ENCODE measurements at regions not wholly inside any gene's neighbourhood (a gene's known extent, or its start where the extent isn't known, plus 50 kb on each side); places are given as distances from the start of the nearest gene placed in this dataset.

DNA sequence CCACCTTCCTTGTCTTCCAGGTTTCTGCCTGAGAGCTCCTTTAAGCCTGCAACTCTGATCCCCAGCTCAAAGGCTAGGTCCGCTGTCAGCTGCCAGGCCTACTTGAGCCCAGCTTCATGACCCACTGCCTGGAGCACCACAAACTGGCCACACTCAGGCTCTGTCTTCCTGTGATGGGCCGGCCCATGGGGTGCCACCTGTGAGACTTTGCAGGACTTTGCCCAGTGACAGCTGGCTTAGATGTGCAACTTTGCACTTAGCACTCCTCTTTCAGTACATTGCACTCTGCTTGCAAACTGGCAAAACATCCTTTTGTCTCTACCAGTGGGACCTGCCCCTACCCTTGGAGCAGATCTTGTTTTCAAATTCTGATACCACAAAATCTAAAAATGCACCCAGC is 311.5 kb upstream of the PDE4D start (continued):
- TF ChIP-seq, protein P1, sequence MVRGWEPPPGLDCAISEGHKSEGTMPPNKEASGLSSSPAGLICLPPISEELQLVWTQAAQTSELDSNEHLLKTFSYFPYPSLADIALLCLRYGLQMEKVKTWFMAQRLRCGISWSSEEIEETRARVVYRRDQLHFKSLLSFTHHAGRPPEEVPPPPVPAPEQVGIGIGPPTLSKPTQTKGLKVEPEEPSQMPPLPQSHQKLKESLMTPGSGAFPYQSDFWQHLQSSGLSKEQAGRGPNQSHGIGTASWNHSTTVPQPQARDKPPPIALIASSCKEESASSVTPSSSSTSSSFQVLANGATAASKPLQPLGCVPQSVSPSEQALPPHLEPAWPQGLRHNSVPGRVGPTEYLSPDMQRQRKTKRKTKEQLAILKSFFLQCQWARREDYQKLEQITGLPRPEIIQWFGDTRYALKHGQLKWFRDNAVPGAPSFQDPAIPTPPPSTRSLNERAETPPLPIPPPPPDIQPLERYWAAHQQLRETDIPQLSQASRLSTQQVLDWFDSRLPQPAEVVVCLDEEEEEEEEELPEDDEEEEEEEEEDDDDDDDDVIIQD (CRISPR knock-in tag; IDR thresholded peaks at IDR 0.05; ENCODE audit: low read depth) = 0 out of 2 replicates have a peak, but pooled peaks have one; percentile 39
- TF ChIP-seq, protein P2, sequence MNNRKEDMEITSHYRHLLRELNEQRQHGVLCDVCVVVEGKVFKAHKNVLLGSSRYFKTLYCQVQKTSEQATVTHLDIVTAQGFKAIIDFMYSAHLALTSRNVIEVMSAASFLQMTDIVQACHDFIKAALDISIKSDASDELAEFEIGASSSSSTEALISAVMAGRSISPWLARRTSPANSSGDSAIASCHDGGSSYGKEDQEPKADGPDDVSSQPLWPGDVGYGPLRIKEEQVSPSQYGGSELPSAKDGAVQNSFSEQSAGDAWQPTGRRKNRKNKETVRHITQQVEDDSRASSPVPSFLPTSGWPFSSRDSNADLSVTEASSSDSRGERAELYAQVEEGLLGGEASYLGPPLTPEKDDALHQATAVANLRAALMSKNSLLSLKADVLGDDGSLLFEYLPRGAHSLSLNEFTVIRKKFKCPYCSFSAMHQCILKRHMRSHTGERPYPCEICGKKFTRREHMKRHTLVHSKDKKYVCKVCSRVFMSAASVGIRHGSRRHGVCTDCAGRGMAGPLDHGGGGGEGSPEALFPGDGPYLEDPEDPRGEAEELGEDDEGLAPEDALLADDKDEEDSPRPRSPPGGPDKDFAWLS (CRISPR knock-in tag; IDR thresholded peaks at IDR 0.05; ENCODE audit: borderline replicate concordance) = no peak
- TF ChIP-seq KMT2B (CRISPR knock-in tag; IDR thresholded peaks at IDR 0.05) (no peak), ATF7 (IDR thresholded peaks at IDR 0.05) (no peak), ATF7 (CRISPR knock-in tag; IDR thresholded peaks at IDR 0.05) (no peak), NFE2L2 (IDR thresholded peaks at IDR 0.05; ENCODE audit: low read length) (no peak), THYN1 (CRISPR knock-in tag; IDR thresholded peaks at IDR 0.05; ENCODE audit: borderline replicate concordance, low read depth) (no peak), SCMH1 (CRISPR knock-in tag; IDR thresholded peaks at IDR 0.05; ENCODE audit: borderline replicate concordance) (no peak), ZSCAN29 (CRISPR knock-in tag; conservative IDR thresholded peaks at IDR 0.05) (no peak), ZNF644 (CRISPR knock-in tag; IDR thresholded peaks at IDR 0.05; ENCODE audit: low read depth) (peak; percentile 52; the same call in 1 of the 2 replicates), PHF21A (CRISPR knock-in tag; IDR thresholded peaks at IDR 0.05) (peak; percentile 50; the same call in 1 of the 2 replicates), MAFF (IDR thresholded peaks at IDR 0.05; ENCODE audit: low read depth, low read length) (no peak), YEATS2 (CRISPR knock-in tag; IDR thresholded peaks at IDR 0.05; ENCODE audit: borderline replicate concordance) (no peak), GABPA (IDR thresholded peaks at IDR 0.05; ENCODE audit: low read depth, low read length) (no peak), GABPA (CRISPR knock-in tag; IDR thresholded peaks at IDR 0.05; ENCODE audit: low read depth) (no peak), KDM4B (CRISPR knock-in tag; IDR thresholded peaks at IDR 0.05) (no peak), ZNF652 (CRISPR knock-in tag; IDR thresholded peaks at IDR 0.05; ENCODE audit: borderline replicate concordance, low read depth) (no peak), ZNF207 (IDR thresholded peaks at IDR 0.05; ENCODE audit: borderline replicate concordance) (no peak), ATRX (CRISPR knock-in tag; IDR thresholded peaks at IDR 0.05; ENCODE audit: borderline replicate concordance) (no peak)
- TF ChIP-seq, protein P3, sequence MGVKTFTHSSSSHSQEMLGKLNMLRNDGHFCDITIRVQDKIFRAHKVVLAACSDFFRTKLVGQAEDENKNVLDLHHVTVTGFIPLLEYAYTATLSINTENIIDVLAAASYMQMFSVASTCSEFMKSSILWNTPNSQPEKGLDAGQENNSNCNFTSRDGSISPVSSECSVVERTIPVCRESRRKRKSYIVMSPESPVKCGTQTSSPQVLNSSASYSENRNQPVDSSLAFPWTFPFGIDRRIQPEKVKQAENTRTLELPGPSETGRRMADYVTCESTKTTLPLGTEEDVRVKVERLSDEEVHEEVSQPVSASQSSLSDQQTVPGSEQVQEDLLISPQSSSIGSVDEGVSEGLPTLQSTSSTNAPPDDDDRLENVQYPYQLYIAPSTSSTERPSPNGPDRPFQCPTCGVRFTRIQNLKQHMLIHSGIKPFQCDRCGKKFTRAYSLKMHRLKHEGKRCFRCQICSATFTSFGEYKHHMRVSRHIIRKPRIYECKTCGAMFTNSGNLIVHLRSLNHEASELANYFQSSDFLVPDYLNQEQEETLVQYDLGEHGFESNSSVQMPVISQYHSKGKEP (CRISPR knock-in tag; IDR thresholded peaks at IDR 0.05) = no peak
- TF ChIP-seq, protein P4, sequence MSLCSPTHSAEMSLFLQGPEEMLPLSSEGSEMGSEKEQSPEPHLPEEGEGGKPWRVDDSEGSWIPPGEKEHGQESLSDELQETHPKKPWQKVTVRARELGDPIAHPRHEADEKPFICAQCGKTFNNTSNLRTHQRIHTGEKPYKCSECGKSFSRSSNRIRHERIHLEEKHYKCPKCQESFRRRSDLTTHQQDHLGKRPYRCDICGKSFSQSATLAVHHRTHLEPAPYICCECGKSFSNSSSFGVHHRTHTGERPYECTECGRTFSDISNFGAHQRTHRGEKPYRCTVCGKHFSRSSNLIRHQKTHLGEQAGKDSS (CRISPR knock-in tag; IDR thresholded peaks at IDR 0.05; ENCODE audit: borderline replicate concordance, low read depth) = no peak
- TF ChIP-seq, protein P5, sequence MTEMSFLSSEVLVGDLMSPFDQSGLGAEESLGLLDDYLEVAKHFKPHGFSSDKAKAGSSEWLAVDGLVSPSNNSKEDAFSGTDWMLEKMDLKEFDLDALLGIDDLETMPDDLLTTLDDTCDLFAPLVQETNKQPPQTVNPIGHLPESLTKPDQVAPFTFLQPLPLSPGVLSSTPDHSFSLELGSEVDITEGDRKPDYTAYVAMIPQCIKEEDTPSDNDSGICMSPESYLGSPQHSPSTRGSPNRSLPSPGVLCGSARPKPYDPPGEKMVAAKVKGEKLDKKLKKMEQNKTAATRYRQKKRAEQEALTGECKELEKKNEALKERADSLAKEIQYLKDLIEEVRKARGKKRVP (CRISPR knock-in tag; IDR thresholded peaks at IDR 0.05) = no peak
- TF ChIP-seq, protein P6, sequence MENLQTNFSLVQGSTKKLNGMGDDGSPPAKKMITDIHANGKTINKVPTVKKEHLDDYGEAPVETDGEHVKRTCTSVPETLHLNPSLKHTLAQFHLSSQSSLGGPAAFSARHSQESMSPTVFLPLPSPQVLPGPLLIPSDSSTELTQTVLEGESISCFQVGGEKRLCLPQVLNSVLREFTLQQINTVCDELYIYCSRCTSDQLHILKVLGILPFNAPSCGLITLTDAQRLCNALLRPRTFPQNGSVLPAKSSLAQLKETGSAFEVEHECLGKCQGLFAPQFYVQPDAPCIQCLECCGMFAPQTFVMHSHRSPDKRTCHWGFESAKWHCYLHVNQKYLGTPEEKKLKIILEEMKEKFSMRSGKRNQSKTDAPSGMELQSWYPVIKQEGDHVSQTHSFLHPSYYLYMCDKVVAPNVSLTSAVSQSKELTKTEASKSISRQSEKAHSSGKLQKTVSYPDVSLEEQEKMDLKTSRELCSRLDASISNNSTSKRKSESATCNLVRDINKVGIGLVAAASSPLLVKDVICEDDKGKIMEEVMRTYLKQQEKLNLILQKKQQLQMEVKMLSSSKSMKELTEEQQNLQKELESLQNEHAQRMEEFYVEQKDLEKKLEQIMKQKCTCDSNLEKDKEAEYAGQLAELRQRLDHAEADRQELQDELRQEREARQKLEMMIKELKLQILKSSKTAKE (CRISPR knock-in tag; IDR thresholded peaks at IDR 0.05; ENCODE audit: borderline replicate concordance) = no peak
